HG03378 (cell line): ENCODE measurements at regions not wholly inside any gene's neighbourhood (a gene's known extent, or its start where the extent isn't known, plus 50 kb on each side); places are given as distances from the start of the nearest gene placed in this dataset.

ENCODE experiments used
- ATAC-seq: cut with Tn5 transposase; IDR thresholded peaks from one replicate; pipeline ENCODE4 v1.9.1; 2021; ENCODE audit warnings: mild to moderate bottlenecking, moderate library complexity; ENCODE audit not compliant: unreplicated experiment

GRCh38 chr4:22129454-22130029 is 181.0 kb upstream of the KCNIP4 start:
- no peak for ATAC-seq

GRCh38 chr4:22122062-22122461 is 173.5 kb upstream of the KCNIP4 start:
- ATAC-seq: no peak

GRCh38 chr4:22115262-22115661 is 166.7 kb upstream of the KCNIP4 start:
- ATAC-seq: no peak

GRCh38 chr4:22103768-22104167 is 155.2 kb upstream of the KCNIP4 start:
- no peak for ATAC-seq

GRCh38 chr4:22099896-22100295 is 151.3 kb upstream of the KCNIP4 start:
- ATAC-seq: no peak

GRCh38 chr4:22097596-22097995 is 149.0 kb upstream of the KCNIP4 start:
- ATAC-seq: no peak

GRCh38 chr4:22094217-22094616 is 145.6 kb upstream of the KCNIP4 start:
- ATAC-seq: no peak

- ATAC-seq: no peak
Measured at GRCh38 chr4:22093126-22093525, 144.6 kb upstream of the KCNIP4 start.

GRCh38 chr4:22091906-22092305 is 143.3 kb upstream of the KCNIP4 start:
- ATAC-seq: no peak

- ATAC-seq: no peak
Measured at GRCh38 chr4:22091352-22091717, 142.8 kb upstream of the KCNIP4 start.

GRCh38 chr4:22090661-22091351 is 142.2 kb upstream of the KCNIP4 start:
- no peak for ATAC-seq

GRCh38 chr4:22077571-22077970 is 129.0 kb upstream of the KCNIP4 start:
- no peak for ATAC-seq

GRCh38 chr4:22072726-22073125 is 124.2 kb upstream of the KCNIP4 start:
- no peak for ATAC-seq

GRCh38 chr4:22072240-22072639 is 123.7 kb upstream of the KCNIP4 start:
- ATAC-seq: no peak

- ATAC-seq: peak; percentile 95
Measured at GRCh38 chr4:22071749-22072148, 123.2 kb upstream of the KCNIP4 start.

- no peak for ATAC-seq
Measured at GRCh38 chr4:22070256-22070655, 121.7 kb upstream of the KCNIP4 start.

- ATAC-seq: no peak
Measured at GRCh38 chr4:22063613-22064012, 115.0 kb upstream of the KCNIP4 start.

- ATAC-seq: no peak
Measured at GRCh38 chr4:22062676-22063075, 114.1 kb upstream of the KCNIP4 start.

GRCh38 chr4:22055954-22056353 is 107.4 kb upstream of the KCNIP4 start:
- ATAC-seq: no peak

- no peak for ATAC-seq
Measured at GRCh38 chr4:22052076-22052475, 103.5 kb upstream of the KCNIP4 start.

- no peak for ATAC-seq
Measured at GRCh38 chr4:22048323-22048722, 99.8 kb upstream of the KCNIP4 start.

GRCh38 chr4:22047793-22048192 is 99.2 kb upstream of the KCNIP4 start:
- ATAC-seq: no peak

GRCh38 chr4:22045051-22045630 is 96.6 kb upstream of the KCNIP4 start:
- no peak for ATAC-seq
